H9 (cell line): ENCODE measurements at regions not wholly inside any gene's neighbourhood (a gene's known extent, or its start where the extent isn't known, plus 50 kb on each side); places are given as distances from the start of the nearest gene placed in this dataset.

Experiments used
- DNase-seq: peaks from one replicate; pipeline ENCODE4 v3.0.0-alpha.2; 2017
- H2AFZ ChIP-seq: one replicate; pipeline ENCODE4 v1.6.1; 2013; ENCODE audit warnings: mild to moderate bottlenecking, low read length, control low read depth, moderate library complexity
- H2AK5ac ChIP-seq: 2 replicates; pipeline ENCODE4 v1.6.1; 2013; ENCODE audit warnings: low read length, control low read depth, mixed read lengths; ENCODE audit not compliant: insufficient read length
- H2BK120ac ChIP-seq: one replicate; pipeline ENCODE4 v1.6.1; 2013; ENCODE audit warnings: low read depth, mild to moderate bottlenecking, low read length, control low read depth, inconsistent platforms; ENCODE audit not compliant: poor library complexity, severe bottlenecking
- H2BK12ac ChIP-seq: 2 replicates; pipeline ENCODE4 v1.6.1; 2013; ENCODE audit warnings: low read length, control low read depth, mixed read lengths, low read depth; ENCODE audit not compliant: insufficient read length
- H2BK15ac ChIP-seq: 2 replicates; pipeline ENCODE4 v1.6.1; 2013; ENCODE audit warnings: low read depth, low read length, control low read depth
- H2BK20ac ChIP-seq: one replicate; pipeline ENCODE4 v1.6.1; 2013; ENCODE audit warnings: low read depth, mild to moderate bottlenecking, low read length, control low read depth, inconsistent platforms; ENCODE audit not compliant: poor library complexity, severe bottlenecking
- H2BK5ac ChIP-seq: 2 replicates; pipeline ENCODE4 v1.6.1; 2013; ENCODE audit warnings: low read length, control low read depth, mixed read lengths; ENCODE audit not compliant: insufficient read length
- H3K14ac ChIP-seq: 2 replicates; pipeline ENCODE4 v1.6.1; 2013; ENCODE audit warnings: low read length, control low read depth; ENCODE audit not compliant: insufficient read depth
- H3K18ac ChIP-seq: 2 replicates; pipeline ENCODE4 v1.6.1; 2013; ENCODE audit warnings: low read depth, mild to moderate bottlenecking, mixed read lengths, low read length, control low read depth; ENCODE audit not compliant: insufficient read length
- H3K23ac ChIP-seq: 2 replicates; pipeline ENCODE4 v1.6.1; 2013; ENCODE audit warnings: low read length, control low read depth, mixed read lengths, low read depth; ENCODE audit not compliant: insufficient read length
- H3K23me2 ChIP-seq: 2 replicates; pipeline ENCODE4 v1.6.1; 2013; ENCODE audit warnings: low read depth, mild to moderate bottlenecking, mixed read lengths, low read length, control low read depth; ENCODE audit not compliant: insufficient read length, poor library complexity, severe bottlenecking
- H3K27ac ChIP-seq: 2 replicates; pipeline ENCODE4 v1.5.1; 2013; ENCODE audit warnings: low read length, control low read depth, mixed read lengths, low read depth; ENCODE audit not compliant: insufficient read length
- H3K27me3 ChIP-seq: 2 replicates; pipeline ENCODE4 v1.6.1; 2013; ENCODE audit warnings: low read length, control low read depth, inconsistent platforms; ENCODE audit not compliant: insufficient read depth
- H3K4ac ChIP-seq: 2 replicates; pipeline ENCODE4 v1.6.1; 2013; ENCODE audit warnings: low read depth, mild to moderate bottlenecking, control low read depth, inconsistent platforms, low read length, moderate library complexity
- H3K4me1 ChIP-seq: 2 replicates; pipeline ENCODE4 v1.6.1; 2013; ENCODE audit warnings: low read length, control low read depth, inconsistent platforms; ENCODE audit not compliant: insufficient read depth
- H3K4me2 ChIP-seq: 2 replicates; pipeline ENCODE4 v1.6.1; 2013; ENCODE audit warnings: low read length, control low read depth, mixed read lengths; ENCODE audit not compliant: insufficient read length, insufficient read depth
- H3K56ac ChIP-seq: 2 replicates; pipeline ENCODE4 v1.6.1; 2013; ENCODE audit warnings: low read depth, mild to moderate bottlenecking, mixed read lengths, low read length, control low read depth; ENCODE audit not compliant: insufficient read length
- H3K79me1 ChIP-seq: 2 replicates; pipeline ENCODE4 v1.6.1; 2013; ENCODE audit warnings: low read depth, mild to moderate bottlenecking, moderate library complexity, low read length, control low read depth, inconsistent platforms; ENCODE audit not compliant: insufficient read depth, poor library complexity, severe bottlenecking
- H3K79me2 ChIP-seq: 2 replicates; pipeline ENCODE4 v1.6.1; 2013; ENCODE audit warnings: low read length, control low read depth, inconsistent platforms; ENCODE audit not compliant: insufficient read depth
- H3K9ac ChIP-seq: 2 replicates; pipeline ENCODE4 v1.6.1; 2013; ENCODE audit warnings: low read length, control low read depth, mixed read lengths; ENCODE audit not compliant: insufficient read length; ENCODE audit errors: extremely low read depth
- H3K9me3 ChIP-seq: one replicate; pipeline ENCODE4 v1.6.1; 2013; ENCODE audit warnings: low read depth, low read length, inconsistent platforms; ENCODE audit not compliant: control insufficient read depth
- H3T11ph ChIP-seq: one replicate; pipeline ENCODE4 v1.6.1; 2013; ENCODE audit warnings: mild to moderate bottlenecking, low read length, control low read depth, inconsistent platforms
- H4K20me1 ChIP-seq: one replicate; pipeline ENCODE4 v1.6.1; 2013; ENCODE audit not compliant: control insufficient read depth, insufficient read length, insufficient read depth
- H4K5ac ChIP-seq: 2 replicates; pipeline ENCODE4 v1.6.1; 2013; ENCODE audit warnings: low read depth, mild to moderate bottlenecking, mixed read lengths, low read length, control low read depth; ENCODE audit not compliant: insufficient read length
- H4K8ac ChIP-seq: replicated peaks from 2 replicates; pipeline ENCODE4 v1.6.1; 2013; ENCODE audit warnings: low read length, control low read depth, mixed read lengths, low read depth; ENCODE audit not compliant: insufficient read length
- H4K91ac ChIP-seq: 2 replicates; pipeline ENCODE4 v1.6.1; 2013; ENCODE audit warnings: low read depth, mild to moderate bottlenecking, moderate library complexity, mixed read lengths, low read length, control low read depth; ENCODE audit not compliant: insufficient read length
- H3K27ac Mint-ChIP-seq, 3 experiments: 2 replicates in 2 of 3; 3 replicates in 1 of 3; pipeline ENCODE4 v1.8.0; 2020 to 2021; ENCODE audit warnings: mixed read lengths in 3 of 3, mild to moderate bottlenecking in 1 of 3, moderate library complexity in 1 of 3
- H3K27me3 Mint-ChIP-seq: 2 replicates; pipeline ENCODE4 v1.8.0; 2021; ENCODE audit warnings: low read depth, mild to moderate bottlenecking, moderate library complexity, mixed read lengths
- H3K36me3 Mint-ChIP-seq, 3 experiments: 2 replicates in 2 of 3; 3 replicates in 1 of 3; pipeline ENCODE4 v1.8.0; 2020 to 2021; ENCODE audit warnings: low read depth in 3 of 3, mixed read lengths in 3 of 3; ENCODE audit not compliant: insufficient read depth in 1 of 3
- H3K4me1 Mint-ChIP-seq, 2 experiments: 2 replicates each; pipeline ENCODE4 v1.8.0; 2020; ENCODE audit warnings: mixed read lengths in 2 of 2
- H3K4me3 Mint-ChIP-seq, 2 experiments: 2 replicates in 1 of 2; 3 replicates in 1 of 2; pipeline ENCODE4 v1.8.0; 2020 to 2021; ENCODE audit warnings: mild to moderate bottlenecking in 2 of 2, mixed read lengths in 2 of 2, moderate library complexity in 1 of 2
- H3K9me3 Mint-ChIP-seq, 2 experiments: 2 replicates in 1 of 2; 3 replicates in 1 of 2; pipeline ENCODE4 v1.8.0; 2020; ENCODE audit warnings: mild to moderate bottlenecking in 2 of 2, mixed read lengths in 2 of 2, moderate library complexity in 1 of 2
- CTCF ChIP-seq: fragments of 200-600 bp; sonication (generic); conservative IDR thresholded peaks from 3 replicates; pipeline ENCODE4 v1.8.0; 2021; ENCODE audit warnings: antibody characterized with exemption, mild to moderate bottlenecking
- WGBS: extraction: QIAGEN DNeasy Blood & Tissue Kit; methylation state at CpG from one replicate; pipeline ENCODE4 v1.1.7; 2013; ENCODE audit warnings: missing lambda C conversion rate, low lambda C conversion rate, mixed read lengths; ENCODE audit not compliant: insufficient read length; ENCODE audit errors: extremely low coverage; 5-methylcytosine and 5-hydroxymethylcytosine counted together

DNA sequence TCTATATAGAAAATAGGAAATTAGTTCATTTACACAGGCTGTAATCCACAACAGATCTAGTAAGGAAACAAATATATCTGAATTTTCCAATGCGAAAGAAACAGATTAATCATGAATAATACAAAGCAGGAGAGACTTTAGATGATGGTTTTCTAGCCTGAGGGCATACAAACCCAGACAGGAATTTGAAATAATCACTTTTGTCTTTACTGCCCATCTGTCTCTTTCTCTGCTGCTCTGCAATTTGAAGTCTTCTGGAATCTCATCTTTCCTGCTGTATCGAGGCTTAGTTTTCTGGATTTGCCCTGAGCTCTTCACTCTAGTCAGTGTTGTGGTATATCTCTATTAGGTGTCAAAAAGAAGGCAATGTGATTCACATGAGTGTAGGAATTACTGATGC, 711.8 kb upstream of the FAM241A start:
- Histone ChIP-seq H3K79me2 (no peaks in the 10 kb centered on the region), H3K27ac (no peak overlapping the region), H3K4ac (no peak overlapping the region), H4K5ac (no peak overlapping the region), H3K79me1 (no peaks in the 10 kb centered on the region), H3K23ac (no peak overlapping the region), H3K27me3 (no peaks in the 10 kb centered on the region), H4K8ac (no peak overlapping the region), H3K9ac (no peak overlapping the region), H3K18ac (no peak overlapping the region), H2BK120ac (no peak overlapping the region), H3K4me2 (no peak overlapping the region), H2BK20ac (no peak overlapping the region), H4K20me1 (no peaks in the 10 kb centered on the region), H2AFZ (no peak overlapping the region), H3K56ac (no peak overlapping the region), H2BK15ac (no peak overlapping the region), H3K9me3 (no peaks in the 10 kb centered on the region), H2BK5ac (no peak overlapping the region), H2AK5ac (no peak overlapping the region), H2BK12ac (no peak overlapping the region), H3T11ph (no peak overlapping the region), H4K91ac (no peak overlapping the region), H3K14ac (no peak overlapping the region), H3K23me2 (no peaks in the 10 kb centered on the region), H3K4me1 (no peaks in the 10 kb centered on the region)
- Mint-ChIP-seq H3K27me3 (peaks cover 4% of the 10 kb centered on the region), H3K9me3 (peaks cover 2 to 5% of the 10 kb centered on the region in 2 experiments; a peak in 3 of 5 replicates), H3K27ac (0 out of 7 replicates have a peak overlapping the region, but pooled peaks of 1 of the 3 experiments have one; percentile 4), H3K36me3 (no peaks in the 10 kb centered on the region), H3K4me3 (no peak overlapping the region), H3K4me1 (no peaks in the 10 kb centered on the region)
- WGBS, result no CpG with 5 or more reads among the region's 2 CpGs
- TF ChIP-seq CTCF, result no peak
- no peak for DNase-seq
